Hepatocyte (in vitro differentiated cells): ENCODE measurements at regions not wholly inside any gene's neighbourhood (a gene's known extent, or its start where the extent isn't known, plus 50 kb on each side); places are given as distances from the start of the nearest gene placed in this dataset.

ENCODE experiments used
- DNase-seq: peaks from one replicate; pipeline ENCODE4 v3.0.0-alpha.2; 2016; ENCODE audit warnings: low spot score
- H2AFZ ChIP-seq: fragments of 200-600 bp; sonication (generic); 2 replicates; pipeline ENCODE4 v1.6.0; 2016; ENCODE audit warnings: antibody characterized with exemption, mild to moderate bottlenecking
- H3K27ac ChIP-seq: fragments of 200-600 bp; sonication (generic); 2 replicates; pipeline ENCODE4 v1.5.1; 2016; ENCODE audit warnings: mild to moderate bottlenecking
- H3K27me3 ChIP-seq: fragments of 200-600 bp; sonication (generic); 2 replicates; pipeline ENCODE4 v1.6.1; 2016
- H3K36me3 ChIP-seq: fragments of 200-600 bp; sonication (generic); replicated peaks from 2 replicates; pipeline ENCODE4 v1.5.1; 2016; ENCODE audit warnings: low read depth; ENCODE audit not compliant: insufficient read depth
- H3K4me1 ChIP-seq: fragments of 200-600 bp; sonication (generic); 2 replicates; pipeline ENCODE4 v1.5.1; 2016; ENCODE audit warnings: mild to moderate bottlenecking, moderate library complexity; ENCODE audit not compliant: insufficient read depth
- H3K4me2 ChIP-seq: fragments of 200-600 bp; sonication (generic); 2 replicates; pipeline ENCODE4 v1.6.0; 2016
- H3K4me3 ChIP-seq: fragments of 200-600 bp; sonication (generic); 2 replicates; pipeline ENCODE4 v1.5.1; 2016; ENCODE audit warnings: mild to moderate bottlenecking
- H3K79me2 ChIP-seq: fragments of 200-600 bp; sonication (generic); 2 replicates; pipeline ENCODE4 v1.6.0; 2017; ENCODE audit warnings: mild to moderate bottlenecking
- H3K9me2 ChIP-seq: fragments of 200-600 bp; sonication (generic); replicated peaks from 2 replicates; pipeline ENCODE4 v1.6.0; 2017; ENCODE audit warnings: mild to moderate bottlenecking; ENCODE audit not compliant: insufficient read depth
- H3K9me3 ChIP-seq: fragments of 200-600 bp; sonication (generic); 2 replicates; pipeline ENCODE4 v1.5.1; 2016; ENCODE audit warnings: low read depth, mild to moderate bottlenecking
- H4K20me1 ChIP-seq: fragments of 200-600 bp; sonication (generic); 2 replicates; pipeline ENCODE4 v1.6.0; 2016; ENCODE audit warnings: mild to moderate bottlenecking; ENCODE audit not compliant: insufficient read depth, poor library complexity, severe bottlenecking
- CTCF ChIP-seq: fragments of 200-600 bp; sonication (generic); IDR thresholded peaks from 2 replicates; pipeline ENCODE4 v1.5.1; 2016; ENCODE audit warnings: antibody characterized with exemption, mild to moderate bottlenecking; ENCODE audit not compliant: poor library complexity
- EZH2 ChIP-seq: fragments of 200-600 bp; sonication (generic); IDR thresholded peaks from 2 replicates; pipeline ENCODE4 v1.6.1; 2016; ENCODE audit warnings: antibody characterized with exemption, mild to moderate bottlenecking, borderline replicate concordance
- EZH2phosphoT487 ChIP-seq: fragments of 200-600 bp; sonication (generic); IDR thresholded peaks from one replicate; pipeline ENCODE4 v1.6.1; 2018; ENCODE audit warnings: antibody characterized with exemption, mild to moderate bottlenecking, low read depth, moderate library complexity; ENCODE audit not compliant: unreplicated experiment, severe bottlenecking
- WGBS: methylation state at CpG from one replicate; pipeline ENCODE4 v1.1.6; 2016; ENCODE audit warnings: low lambda C conversion rate; ENCODE audit errors: missing lambda C conversion rate; 5-methylcytosine and 5-hydroxymethylcytosine counted together

- peaks cover 1% of the 10 kb centered on the region for H3K4me1 ChIP-seq
- H2AFZ ChIP-seq = no peak overlapping the region
- H4K20me1 ChIP-seq = no peaks in the 10 kb centered on the region
- no peaks in the 10 kb centered on the region for H3K36me3 ChIP-seq
- no peak overlapping the region for H3K27ac ChIP-seq
- TF ChIP-seq CTCF (no peak), EZH2 (no peak)
- H3K4me3 ChIP-seq = no peak overlapping the region
- H3K4me2 ChIP-seq = no peak overlapping the region
- no peaks in the 10 kb centered on the region for H3K27me3 ChIP-seq
- no peak for DNase-seq
- H3K79me2 ChIP-seq = no peaks in the 10 kb centered on the region
- no peaks in the 10 kb centered on the region for H3K9me2 ChIP-seq
- no peaks in the 10 kb centered on the region for H3K9me3 ChIP-seq
These were observed 147.7 kb downstream of the FCRL5 start for GRCh38 chr1:157404614-157405013.

- WGBS = 86% methylated on average over 3 of the region's 3 CpGs
- Histone ChIP-seq H3K4me1 (peaks cover 6% of the 10 kb centered on the region), H3K27me3 (no peaks in the 10 kb centered on the region), H2AFZ (no peak overlapping the region), H3K4me3 (no peak overlapping the region), H3K4me2 (no peak overlapping the region), H3K79me2 (no peaks in the 10 kb centered on the region), H3K27ac (no peak overlapping the region), H3K9me2 (no peaks in the 10 kb centered on the region), H3K36me3 (no peaks in the 10 kb centered on the region), H3K9me3 (no peaks in the 10 kb centered on the region), H4K20me1 (no peaks in the 10 kb centered on the region)
- TF ChIP-seq CTCF (no peak), EZH2 (no peak), EZH2phosphoT487 (no peak)
- no peak for DNase-seq
These were observed 148.2 kb downstream of the FCRL5 start for GRCh38 chr1:157404063-157404501.

- H3K27ac ChIP-seq = no peak overlapping the region
- H3K9me3 ChIP-seq = no peaks in the 10 kb centered on the region
- no peaks in the 10 kb centered on the region for H3K9me2 ChIP-seq
- H3K4me1 ChIP-seq = peaks cover 6% of the 10 kb centered on the region
- H3K79me2 ChIP-seq = no peaks in the 10 kb centered on the region
- no peak overlapping the region for H3K4me3 ChIP-seq
- no peak for DNase-seq
- H3K27me3 ChIP-seq = no peaks in the 10 kb centered on the region
- no peak overlapping the region for H3K4me2 ChIP-seq
- no peaks in the 10 kb centered on the region for H3K36me3 ChIP-seq
- no peaks in the 10 kb centered on the region for H4K20me1 ChIP-seq
- TF ChIP-seq EZH2phosphoT487 = no peak
- no peak for TF ChIP-seq EZH2
- no peak for TF ChIP-seq CTCF
- 75% methylated on average over 1 of the region's 1 CpG for WGBS
- no peak overlapping the region for H2AFZ ChIP-seq
These were observed 148.7 kb downstream of the FCRL5 start for GRCh38 chr1:157403608-157404007.

GRCh38 chr1:157403203-157403602 lies 149.1 kb downstream of the FCRL5 start:
- Histone ChIP-seq H3K9me3 (no peaks in the 10 kb centered on the region), H3K27me3 (no peaks in the 10 kb centered on the region), H2AFZ (no peak overlapping the region), H3K4me1 (peaks cover 6% of the 10 kb centered on the region), H3K36me3 (no peaks in the 10 kb centered on the region), H3K4me2 (no peak overlapping the region), H4K20me1 (no peaks in the 10 kb centered on the region), H3K4me3 (no peak overlapping the region), H3K27ac (no peak overlapping the region), H3K9me2 (no peaks in the 10 kb centered on the region), H3K79me2 (no peaks in the 10 kb centered on the region)
- TF ChIP-seq EZH2phosphoT487 = no peak
- TF ChIP-seq EZH2 = no peak
- no peak for TF ChIP-seq CTCF
- 78% methylated on average over 6 of the region's 6 CpGs for WGBS
- peak; percentile 44 for DNase-seq
